Mesothelial cell of epicardium (in vitro differentiated cells): ENCODE measurements at regions not wholly inside any gene's neighbourhood (a gene's known extent, or its start where the extent isn't known, plus 50 kb on each side); places are given as distances from the start of the nearest gene placed in this dataset.
A peak's percentile ranks its signal among the peaks of the same experiment; 100 is the strongest.

Experiments used
- DNase-seq, 2 experiments: peaks; one replicate each; pipeline ENCODE4 v3.0.0; 2021; ENCODE audit warnings: low spot score in 2 of 2; ENCODE audit not compliant: unreplicated experiment in 2 of 2
- H3K27ac Mint-ChIP-seq: 2 replicates; pipeline ENCODE4 v1.8.0; 2021; ENCODE audit warnings: mixed read lengths
- H3K27me3 Mint-ChIP-seq: 2 replicates; pipeline ENCODE4 v1.8.0; 2021; ENCODE audit warnings: low read depth, mixed read lengths
- H3K36me3 Mint-ChIP-seq: 2 replicates; pipeline ENCODE4 v1.8.0; 2021; ENCODE audit warnings: mixed read lengths
- H3K4me1 Mint-ChIP-seq: 2 replicates; pipeline ENCODE4 v1.8.0; 2021; ENCODE audit warnings: mixed read lengths
- H3K4me3 Mint-ChIP-seq: 2 replicates; pipeline ENCODE4 v1.8.0; 2021; ENCODE audit warnings: mild to moderate bottlenecking, moderate library complexity, mixed read lengths
- H3K9me3 Mint-ChIP-seq: 2 replicates; pipeline ENCODE4 v1.8.0; 2021; ENCODE audit warnings: mixed read lengths
- CTCF ChIP-seq: fragments of 200-600 bp; sonication (generic); IDR thresholded peaks from one replicate; pipeline ENCODE4 v1.5.0; 2021; ENCODE audit warnings: antibody characterized with exemption; ENCODE audit not compliant: unreplicated experiment

- H3K4me1 Mint-ChIP-seq = peaks cover 4% of the 10 kb centered on the region
- no peak overlapping the region for H3K4me3 Mint-ChIP-seq
- no peaks in the 10 kb centered on the region for H3K36me3 Mint-ChIP-seq
- TF ChIP-seq CTCF = no peak
- H3K27me3 Mint-ChIP-seq = no peaks in the 10 kb centered on the region
- DNase-seq = no peak
- H3K9me3 Mint-ChIP-seq = peaks cover 15% of the 10 kb centered on the region
- no peak overlapping the region for H3K27ac Mint-ChIP-seq
Measured at GRCh38 chr20:48348022-48348421, 479.8 kb downstream of the PREX1 start.

GRCh38 chr20:48342822-48343513 is 484.8 kb downstream of the PREX1 start:
- Mint-ChIP-seq H3K27me3 (peaks cover 5% of the 10 kb centered on the region), H3K9me3 (peaks cover 10% of the 10 kb centered on the region), H3K27ac (no peak overlapping the region), H3K4me3 (no peak overlapping the region), H3K4me1 (peaks cover 21% of the 10 kb centered on the region), H3K36me3 (no peaks in the 10 kb centered on the region)
- no peak for DNase-seq
- no peak for TF ChIP-seq CTCF

- Mint-ChIP-seq H3K27me3 (peaks cover 5% of the 10 kb centered on the region), H3K4me1 (peaks cover 21% of the 10 kb centered on the region), H3K27ac (no peak overlapping the region), H3K9me3 (no peaks in the 10 kb centered on the region), H3K4me3 (no peak overlapping the region), H3K36me3 (no peaks in the 10 kb centered on the region)
- no peak for TF ChIP-seq CTCF
- no peak for DNase-seq
Measured at GRCh38 chr20:48340883-48341281, 486.9 kb downstream of the PREX1 start.

GRCh38 chr20:48339986-48340882 is 487.6 kb downstream of the PREX1 start:
- peaks cover 5% of the 10 kb centered on the region for H3K27me3 Mint-ChIP-seq
- no peaks in the 10 kb centered on the region for H3K36me3 Mint-ChIP-seq
- no peak for DNase-seq
- no peak for TF ChIP-seq CTCF
- H3K4me3 Mint-ChIP-seq = no peak overlapping the region
- no peaks in the 10 kb centered on the region for H3K9me3 Mint-ChIP-seq
- peaks cover 21% of the 10 kb centered on the region for H3K4me1 Mint-ChIP-seq
- H3K27ac Mint-ChIP-seq = no peak overlapping the region

GRCh38 chr20:48339190-48339985 is 488.4 kb downstream of the PREX1 start:
- Mint-ChIP-seq H3K27ac (peak overlapping the region; percentile 76), H3K9me3 (no peaks in the 10 kb centered on the region), H3K27me3 (peaks cover 5% of the 10 kb centered on the region), H3K4me1 (peaks cover 21% of the 10 kb centered on the region), H3K4me3 (peak overlapping the region; percentile 20), H3K36me3 (no peaks in the 10 kb centered on the region)
- no peak for DNase-seq
- no peak for TF ChIP-seq CTCF
